ENCODE measurements at regions not wholly inside any gene's neighbourhood (a gene's known extent, or its start where the extent isn't known, plus 50 kb on each side); places are given as distances from the start of the nearest gene placed in this dataset.
"Not testable (repeated sequence)": the region's sequence is repeated elsewhere in the genome, so short reads cannot be mapped to it uniquely, and the experiment has no call there.

DNA sequence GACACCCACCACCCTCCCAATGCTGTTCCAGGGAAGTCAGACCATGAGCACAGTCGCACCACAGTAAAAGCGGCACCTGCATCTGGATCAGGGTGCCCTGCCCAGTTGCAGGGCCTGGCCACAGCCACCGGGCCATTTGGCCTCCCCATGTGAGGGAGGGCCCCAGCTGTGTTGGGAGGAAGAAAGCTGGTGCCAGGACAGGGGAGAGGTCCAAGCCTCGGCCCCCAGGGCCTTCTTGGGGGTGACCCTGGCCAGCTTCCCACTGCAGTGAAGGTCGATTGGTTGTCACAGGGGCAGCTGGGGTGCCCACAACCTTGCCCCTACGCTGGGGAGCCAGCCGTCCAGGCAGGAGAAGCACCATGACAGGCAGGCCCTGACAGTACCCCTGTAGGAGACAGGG lies 183.2 kb upstream of the RAB6C start:
- no peak for DNase-seq (ENCODE audit: low read depth)

DNA sequence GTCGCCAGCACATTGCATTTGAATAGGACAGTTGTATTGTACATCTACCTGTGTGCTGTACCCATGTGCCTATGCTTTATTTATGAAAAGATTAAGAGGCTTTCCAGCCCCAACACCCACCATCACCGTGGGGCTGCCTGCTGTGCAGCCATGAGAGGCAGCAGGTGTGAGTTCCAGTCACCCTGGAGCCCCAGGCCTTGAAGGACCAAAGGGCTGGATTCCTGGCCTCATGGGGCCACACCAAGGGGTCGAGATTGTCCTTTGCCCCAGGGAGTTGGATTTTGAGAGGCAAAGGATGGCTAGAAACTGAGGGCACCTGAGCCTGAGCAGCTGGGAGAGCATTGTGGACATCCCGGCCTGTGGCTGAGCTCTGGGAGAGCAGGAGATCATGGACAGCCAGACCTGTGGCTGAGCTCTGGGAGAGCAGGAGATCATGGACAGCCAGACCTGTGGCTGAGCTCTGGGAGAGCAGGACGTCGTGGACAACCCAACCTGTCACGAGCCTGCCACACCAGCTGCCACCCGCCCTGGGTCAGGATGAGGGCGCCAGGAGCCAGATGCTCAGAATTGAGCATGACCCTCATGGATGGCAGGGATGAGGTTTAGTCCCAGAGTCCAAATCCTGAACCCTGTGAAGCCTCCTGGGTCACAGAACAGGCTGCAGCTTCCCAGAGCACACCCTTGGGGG lies 182.5 kb upstream of the RAB6C start:
- DNase-seq (ENCODE audit: low read depth), result no peak

DNA sequence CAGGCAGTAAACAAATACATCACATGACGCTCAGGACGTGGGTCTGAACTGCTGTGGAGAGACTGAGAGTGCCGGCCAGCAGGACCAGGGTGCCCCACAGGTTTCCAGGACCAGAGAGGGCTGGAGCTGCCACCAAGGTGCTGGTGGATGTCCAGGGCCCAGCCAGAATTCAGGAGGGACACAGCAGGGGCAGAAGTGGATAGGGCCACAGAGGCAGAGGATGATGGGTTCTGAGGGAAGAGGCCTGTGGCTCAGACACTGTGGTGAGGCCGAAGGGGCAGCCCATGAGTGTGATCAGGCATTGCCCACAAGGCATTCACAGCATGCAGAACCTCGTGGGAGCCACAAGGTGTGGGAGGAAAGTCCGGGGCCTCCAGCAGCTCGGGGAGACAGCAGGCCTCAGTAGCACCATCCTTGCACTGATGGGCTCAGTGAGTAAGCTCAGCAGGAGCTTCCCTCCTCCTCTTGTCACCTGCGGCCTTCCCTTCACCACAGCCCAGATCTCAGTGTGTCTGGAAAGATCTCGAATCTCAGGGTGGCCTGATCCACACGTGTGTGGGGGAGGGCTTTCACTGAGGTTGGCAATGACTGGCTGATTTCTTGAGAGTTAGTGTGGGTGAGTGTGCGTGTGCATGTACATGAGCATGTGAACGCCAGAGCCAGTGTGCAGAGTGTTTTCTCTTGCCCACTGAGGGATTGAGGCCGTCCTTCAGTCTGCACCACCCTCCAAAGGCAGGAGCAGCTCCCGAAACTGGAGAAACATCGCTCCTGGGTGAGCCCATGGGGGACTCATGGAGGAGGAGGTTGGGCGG lies 181.8 kb upstream of the RAB6C start:
- no peak for DNase-seq (ENCODE audit: low read depth)

DNA sequence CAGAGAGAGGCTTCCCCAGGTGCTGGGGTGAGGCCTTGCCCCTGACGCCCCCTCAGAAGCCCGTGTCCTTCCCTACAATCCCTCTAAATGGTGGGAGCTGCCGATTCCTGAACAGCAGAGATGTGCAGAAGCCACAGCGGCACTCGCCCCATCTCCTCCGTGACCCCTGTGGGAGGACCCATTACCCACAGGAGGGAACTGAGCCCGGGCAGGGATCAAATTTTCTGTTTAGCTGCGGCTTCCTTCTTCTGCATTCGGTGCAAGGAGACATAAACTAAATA lies 181.2 kb upstream of the RAB6C start:
- DNase-seq (ENCODE audit: low read depth), result no peak

DNA sequence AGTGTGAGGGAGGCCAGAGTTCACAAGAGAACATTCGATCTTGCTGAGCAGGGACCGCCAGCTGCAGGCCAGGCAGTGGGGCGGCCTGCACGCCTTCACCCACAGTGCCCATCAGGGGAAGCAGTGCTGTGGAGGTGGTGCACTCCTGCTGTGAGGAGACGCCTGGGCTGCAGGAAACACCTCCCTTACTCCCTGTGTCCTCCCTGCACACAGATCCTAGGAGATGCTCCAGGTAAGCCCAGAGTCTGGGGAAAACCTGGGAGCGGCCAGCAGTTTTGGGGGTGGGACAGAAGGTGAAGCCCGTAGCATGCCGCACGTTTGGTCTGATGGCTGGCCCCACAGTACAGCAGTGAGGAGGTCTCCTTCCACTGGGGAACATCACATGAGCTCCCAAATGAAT lies 180.8 kb upstream of the RAB6C start:
- no peak for DNase-seq (ENCODE audit: low read depth)

DNA sequence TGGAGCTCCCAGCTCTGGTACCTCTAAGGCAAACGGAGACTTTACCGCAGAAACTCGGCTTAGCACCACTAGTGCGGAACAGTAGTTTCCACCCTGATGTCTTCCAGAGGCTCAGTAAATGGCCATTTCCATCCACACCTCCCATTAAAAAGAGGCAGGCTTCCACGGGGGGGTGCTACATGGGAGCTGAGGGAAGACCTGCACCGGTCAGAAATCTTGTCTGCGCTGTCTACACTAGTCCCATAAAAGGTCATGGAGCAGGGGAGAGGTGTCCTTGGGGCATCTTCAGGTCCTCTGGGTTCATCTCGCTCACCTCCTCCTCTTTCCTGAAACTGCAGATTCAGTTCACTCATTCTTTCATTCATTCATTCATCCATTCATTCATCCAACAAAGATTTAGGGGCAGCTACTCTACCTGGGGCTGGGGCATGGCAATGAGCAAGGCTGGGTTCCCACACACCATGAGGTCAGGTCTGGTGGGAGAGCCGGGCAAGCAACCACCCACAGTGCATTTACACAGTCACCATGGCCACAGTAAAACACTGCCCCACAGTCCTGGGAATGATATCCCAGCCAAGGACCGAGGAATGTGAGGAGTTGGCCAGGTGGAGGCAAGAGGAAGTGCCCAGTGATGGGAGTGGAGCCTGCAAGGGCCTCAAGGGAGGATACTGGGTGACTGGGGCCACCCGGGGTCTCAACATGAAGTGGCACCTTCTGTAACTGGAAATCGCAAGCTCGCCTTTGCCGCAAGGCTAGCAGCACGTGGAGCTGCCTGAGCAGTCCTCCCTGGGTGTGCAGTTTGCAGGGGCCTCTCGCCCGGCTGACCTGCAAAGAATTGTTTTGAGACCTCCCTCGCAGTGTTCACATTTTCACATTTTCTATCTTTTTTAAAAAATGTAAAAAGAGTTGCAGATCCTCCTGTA lies 180.2 kb upstream of the RAB6C start:
- DNase-seq (ENCODE audit: low read depth), result no peak

DNA sequence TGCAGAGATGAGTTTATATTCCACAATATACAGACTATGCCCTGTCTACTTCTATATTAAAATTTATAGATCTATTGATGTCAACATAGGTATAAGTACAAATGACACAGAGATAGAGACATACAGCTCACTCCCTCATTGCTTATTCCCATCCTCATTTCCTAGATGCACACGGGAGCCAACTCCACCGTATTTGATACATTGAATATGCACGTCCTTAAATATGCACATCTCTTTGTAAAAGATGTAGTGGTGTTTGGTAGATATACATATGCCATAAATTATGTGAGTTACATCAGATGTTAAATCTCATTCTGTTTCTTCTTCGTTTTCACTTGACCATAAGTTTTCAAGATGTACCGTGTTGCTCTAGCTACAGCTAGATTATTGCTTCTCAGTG lies 179.2 kb upstream of the RAB6C start:
- DNase-seq (ENCODE audit: low read depth), result no peak

DNA sequence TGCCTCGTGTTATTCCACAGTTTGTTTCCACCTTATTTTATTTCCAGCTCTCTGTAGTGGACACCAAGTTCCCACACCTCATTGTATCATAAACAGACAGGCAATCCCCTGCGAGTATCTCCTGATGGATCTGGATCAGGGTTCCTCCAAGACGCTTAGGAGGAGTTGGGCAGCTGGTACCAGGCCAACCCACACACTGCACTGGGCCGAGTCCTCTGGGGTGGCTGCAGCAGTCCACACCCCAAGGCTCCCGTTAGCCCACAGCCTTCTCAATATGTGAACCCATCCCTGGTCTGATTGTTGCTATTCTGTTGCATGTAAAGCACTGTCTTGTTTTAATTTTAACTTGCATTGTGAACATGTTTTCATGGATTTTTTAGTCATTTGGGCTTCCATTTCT lies 178.8 kb upstream of the RAB6C start:
- DNase-seq (ENCODE audit: low read depth), result no peak

DNA sequence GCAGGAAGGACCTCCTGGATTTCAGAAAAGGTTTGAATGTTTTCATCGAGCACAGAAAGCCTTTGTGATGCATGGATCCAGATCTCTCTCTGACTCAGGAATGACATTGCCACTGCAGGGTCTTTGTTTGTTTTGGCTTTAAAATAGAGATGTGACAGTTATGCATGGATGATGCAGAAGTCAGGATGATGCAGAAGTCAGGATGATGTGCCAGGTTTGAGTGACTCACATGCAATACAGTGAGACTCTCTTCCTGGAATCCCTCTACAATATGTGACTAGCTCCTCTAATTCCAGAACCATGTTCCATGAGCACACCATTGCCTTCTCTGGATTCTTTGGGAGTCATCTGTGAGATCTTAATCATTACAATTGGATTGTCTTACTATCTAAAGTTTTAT lies 177.9 kb upstream of the RAB6C start:
- no peak for DNase-seq (ENCODE audit: low read depth)

DNA sequence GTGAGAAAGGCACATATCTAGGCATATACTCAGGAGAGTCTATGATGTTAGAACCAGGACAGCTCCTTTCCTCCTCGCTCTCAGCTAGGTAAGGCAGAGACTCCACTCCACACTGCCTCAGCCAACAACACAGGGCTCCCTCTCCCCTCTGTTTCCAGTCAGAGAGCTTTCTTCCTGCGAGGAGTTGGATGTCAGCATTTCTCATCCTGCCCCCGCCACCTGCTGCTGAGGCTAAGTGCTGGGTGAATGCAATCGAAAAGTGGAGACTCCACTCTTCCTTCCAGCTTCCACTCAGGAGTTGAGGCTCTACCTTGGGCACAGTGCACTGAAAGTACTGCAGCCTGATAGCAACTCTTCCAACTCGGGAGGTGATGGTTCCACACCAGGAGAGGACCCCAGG lies 177.2 kb upstream of the RAB6C start:
- no peak for DNase-seq (ENCODE audit: low read depth)

DNA sequence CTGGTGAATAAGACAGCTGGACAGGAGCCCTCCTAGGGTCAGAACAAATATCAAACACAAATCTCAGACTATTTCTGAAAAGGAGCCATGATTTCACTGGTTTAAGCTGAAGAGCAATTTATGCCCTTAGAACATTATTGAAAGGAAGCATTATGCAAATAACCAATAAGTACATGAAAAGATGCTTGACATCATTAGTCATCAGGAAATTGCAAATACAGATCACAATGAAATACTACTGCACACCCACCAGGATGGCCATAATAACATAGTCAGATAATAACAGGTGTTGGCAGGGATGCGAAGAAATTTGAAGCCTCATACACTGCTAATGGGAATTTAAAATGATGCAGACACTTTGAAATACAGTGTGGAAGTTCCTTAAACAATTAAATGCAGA lies 176.4 kb upstream of the RAB6C start:
- no peak for DNase-seq (ENCODE audit: low read depth)

DNA sequence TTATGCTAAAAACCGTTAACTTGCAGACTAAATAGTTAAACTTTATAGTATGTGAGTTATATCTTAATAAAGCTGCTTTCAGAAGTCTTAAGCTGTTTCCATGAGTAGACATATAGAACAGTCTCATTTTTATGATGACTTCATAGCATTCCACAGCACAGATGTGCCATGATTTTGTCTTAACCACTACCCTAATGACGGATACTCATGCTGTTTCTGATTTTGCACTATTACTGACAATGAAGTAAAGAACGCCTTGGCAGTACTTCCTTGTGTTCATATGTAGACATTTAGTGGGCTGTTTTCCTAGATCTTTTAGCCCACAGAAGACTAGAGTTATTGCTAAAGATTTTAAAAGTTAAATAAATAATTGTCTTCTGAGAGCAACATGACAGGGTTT lies 175.6 kb upstream of the RAB6C start:
- no peak for DNase-seq (ENCODE audit: low read depth)

DNA sequence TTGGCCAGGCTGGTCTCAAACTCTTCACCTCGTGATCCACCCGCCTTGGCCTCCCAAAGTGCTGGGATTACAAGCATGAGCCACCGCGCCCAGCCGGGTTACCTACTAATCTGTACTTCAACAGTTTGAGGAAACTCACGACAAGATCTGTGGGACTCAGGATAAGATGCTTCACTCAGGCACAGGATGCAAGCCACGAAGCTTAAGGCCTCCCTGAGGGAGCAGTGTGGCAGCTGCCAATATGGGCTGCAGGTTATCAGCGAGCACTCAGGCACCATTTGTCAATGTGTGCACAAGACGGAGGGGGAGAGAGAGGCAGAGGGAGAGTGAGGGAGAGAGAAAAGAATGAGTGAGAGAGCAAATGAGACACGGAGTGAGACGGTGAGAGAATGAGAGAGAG lies 173.6 kb upstream of the RAB6C start:
- DNase-seq (ENCODE audit: low read depth), result no peak

DNA sequence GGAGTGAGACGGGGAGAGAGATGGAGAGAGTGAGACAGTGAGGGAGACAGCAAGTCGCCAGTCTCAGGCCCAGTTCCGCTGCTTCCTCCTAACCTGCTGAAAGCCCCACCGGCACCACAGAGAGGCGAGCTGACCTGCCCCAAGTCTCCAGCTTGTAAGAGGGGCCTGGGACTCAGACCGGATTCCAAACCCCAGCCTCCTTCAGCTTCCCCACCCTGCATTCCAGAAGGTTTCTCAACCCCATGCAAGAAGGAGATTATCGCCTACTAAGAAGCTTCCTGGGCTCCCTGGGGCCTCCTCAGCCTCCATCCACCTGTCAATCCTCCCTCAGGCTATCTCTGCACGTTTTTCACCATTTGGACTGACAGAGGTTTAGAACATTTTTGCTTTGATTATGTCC lies 173.1 kb upstream of the RAB6C start:
- no peak for DNase-seq (ENCODE audit: low read depth)

DNA sequence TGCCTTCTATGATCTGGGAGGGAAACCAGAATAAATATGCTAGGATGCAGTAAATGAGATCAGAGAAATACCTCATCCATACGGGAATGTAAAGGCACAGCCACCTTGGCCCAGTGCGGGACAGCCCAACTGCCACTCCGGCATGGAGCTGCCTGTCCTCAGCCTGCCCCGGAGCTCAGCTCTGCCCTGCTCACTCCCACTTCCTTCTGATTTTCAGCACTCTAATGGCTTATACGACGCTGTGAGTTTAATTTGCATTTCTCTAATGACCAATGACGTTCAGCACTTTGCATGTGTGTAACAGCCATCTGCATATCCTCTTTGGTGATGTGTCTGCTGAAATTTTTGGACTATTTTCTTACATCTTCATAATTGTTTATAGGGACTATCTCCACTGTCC lies 172.5 kb upstream of the RAB6C start:
- DNase-seq (ENCODE audit: low read depth), result no peak

DNA sequence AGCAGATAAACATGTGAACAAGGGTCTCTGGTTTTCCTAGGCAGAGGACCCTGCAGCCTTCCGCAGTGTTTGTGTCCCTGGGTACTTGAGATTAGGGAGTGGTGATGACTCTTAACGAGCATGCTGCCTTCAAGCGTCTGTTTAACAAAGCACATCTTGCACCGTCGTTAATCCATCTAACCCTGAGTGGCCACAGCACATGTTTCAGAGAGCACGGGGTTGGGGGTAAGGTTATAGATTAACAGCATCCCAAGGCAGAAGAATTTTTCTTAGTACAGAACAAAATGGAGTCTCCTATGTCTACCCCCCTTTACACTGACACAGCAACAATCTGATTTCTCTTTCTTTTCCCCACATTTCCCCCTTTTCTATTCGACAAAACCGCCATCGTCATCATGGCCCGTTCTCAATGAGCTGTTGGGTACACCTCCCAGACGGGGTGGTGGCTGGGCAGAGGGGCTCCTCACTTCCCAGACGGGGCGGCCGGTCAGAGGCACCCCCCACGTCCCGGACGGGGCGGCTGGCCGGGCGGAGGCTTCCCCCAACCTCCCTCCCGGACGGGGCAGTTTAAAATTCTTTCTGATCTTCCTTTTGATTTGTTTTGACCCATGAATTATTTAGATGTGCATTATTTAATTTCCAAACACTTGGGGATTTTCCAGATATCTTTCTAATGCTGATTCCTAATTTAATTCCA lies 171.7 kb upstream of the RAB6C start:
- not testable (repeated sequence) for DNase-seq (ENCODE audit: low read depth)

DNA sequence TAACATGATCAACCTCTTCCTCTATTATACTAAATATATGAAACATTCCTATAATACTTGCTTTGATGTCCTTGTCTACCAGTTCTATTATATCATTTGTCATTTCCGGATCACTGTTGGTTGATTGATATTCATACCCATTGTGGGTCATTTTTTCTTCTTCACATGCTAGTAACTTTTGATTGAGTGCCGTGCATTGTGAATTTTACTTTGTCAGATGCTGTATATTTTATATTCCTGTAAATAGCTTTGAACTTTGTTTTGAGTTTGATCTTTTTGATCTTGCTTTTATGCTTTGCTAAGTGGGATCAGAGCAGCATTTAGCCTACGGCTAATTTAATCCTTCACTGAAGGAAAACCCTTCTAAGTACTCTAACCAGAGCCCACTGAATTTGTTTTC lies 168.9 kb upstream of the RAB6C start:
- no peak for DNase-seq (ENCODE audit: low read depth)

DNA sequence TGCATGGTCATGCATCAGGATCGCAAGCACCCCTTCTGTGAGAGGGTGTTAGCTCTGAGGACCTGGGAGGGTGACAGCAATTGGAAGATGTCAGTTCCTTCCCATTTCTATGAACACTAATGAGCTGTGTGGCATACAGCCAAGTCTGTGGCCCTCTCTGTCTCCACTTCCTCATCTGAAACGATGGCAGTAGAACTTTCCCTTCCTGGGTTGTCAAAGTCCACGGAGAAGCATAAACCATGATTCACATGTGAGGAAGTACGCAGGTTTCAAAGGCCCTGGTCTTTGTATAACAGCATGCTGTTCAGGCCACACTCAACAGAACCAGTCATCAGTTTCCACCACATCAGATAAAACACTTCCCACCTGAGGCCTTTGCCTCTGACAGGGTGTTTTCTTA lies 167.4 kb upstream of the RAB6C start:
- no peak for DNase-seq (ENCODE audit: low read depth)

DNA sequence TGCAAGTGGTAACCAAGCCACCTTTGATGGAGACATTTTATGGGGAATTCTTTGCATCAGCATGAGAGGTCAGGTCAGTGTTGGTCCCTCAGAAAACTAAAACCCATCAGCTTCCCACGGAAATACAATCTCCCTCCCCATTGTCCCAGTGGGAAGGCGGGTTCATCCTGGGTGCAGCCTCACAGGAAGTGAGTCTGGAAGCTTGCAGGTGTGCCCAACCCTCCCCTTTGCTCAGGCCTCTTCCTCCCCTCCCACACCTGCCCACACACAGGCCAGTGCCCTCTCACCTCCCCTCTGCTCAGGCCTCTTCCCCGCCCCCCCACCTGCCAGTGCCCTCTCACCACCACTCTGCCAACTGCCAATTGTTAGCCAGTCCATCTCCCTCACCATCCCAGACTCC lies 166.8 kb upstream of the RAB6C start:
- no peak for DNase-seq (ENCODE audit: low read depth)

DNA sequence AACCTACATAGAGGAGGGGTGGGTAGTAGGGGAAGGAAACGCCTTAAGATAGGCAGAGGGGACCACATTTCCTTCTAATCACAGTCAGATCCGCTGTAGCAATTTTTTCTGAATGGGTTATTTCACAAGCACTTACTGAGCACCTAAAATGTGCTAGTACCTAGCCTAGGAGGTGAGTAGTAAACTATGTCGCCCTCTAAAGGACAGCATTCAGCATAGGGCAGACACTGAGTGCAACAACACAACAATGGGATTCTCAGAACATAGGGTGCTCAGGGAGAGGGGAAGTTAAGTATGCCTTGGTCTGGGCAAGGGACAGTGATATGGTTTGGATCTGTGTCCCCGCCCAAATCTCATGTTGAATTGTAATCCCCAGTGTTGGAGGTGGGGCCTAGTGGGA lies 166.1 kb upstream of the RAB6C start:
- no peak for DNase-seq (ENCODE audit: low read depth)

DNA sequence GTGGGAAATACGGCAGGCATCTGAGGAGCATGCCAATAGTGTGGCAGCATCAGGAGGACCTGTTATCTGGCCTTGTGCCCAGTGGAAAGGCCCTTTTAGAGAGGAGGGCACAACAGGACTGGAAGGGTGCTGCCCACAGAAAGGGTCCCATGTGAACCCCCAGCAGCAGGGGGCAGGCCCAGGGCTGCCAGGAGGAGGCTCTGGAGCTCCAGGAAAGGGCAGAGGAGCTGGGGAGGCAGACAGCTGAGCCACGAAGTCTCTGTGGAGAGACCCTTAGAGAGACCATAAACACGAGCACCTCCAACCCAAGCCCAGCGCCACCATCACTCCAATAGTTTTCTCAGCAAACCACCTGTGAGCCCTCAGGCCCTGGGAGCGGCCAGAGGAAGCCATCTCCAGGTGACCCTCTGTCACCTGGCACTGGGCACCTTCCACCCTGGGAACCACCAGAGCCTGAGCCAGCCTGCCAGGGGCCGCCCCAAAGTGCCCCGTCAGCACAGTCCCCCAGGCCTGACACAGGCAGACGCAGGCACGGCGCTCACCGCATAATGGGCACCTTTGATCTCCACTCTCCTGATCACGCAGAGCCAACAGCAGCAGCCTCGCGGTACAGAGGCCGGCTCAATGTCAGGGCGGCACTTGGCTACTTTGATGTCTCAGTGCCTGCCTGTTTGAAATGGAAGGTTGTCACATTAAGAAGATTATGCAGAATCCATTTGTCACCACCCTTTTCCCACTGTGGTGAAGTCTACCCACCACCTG lies 162.5 kb upstream of the RAB6C start:
- no peak for DNase-seq (ENCODE audit: low read depth)

DNA sequence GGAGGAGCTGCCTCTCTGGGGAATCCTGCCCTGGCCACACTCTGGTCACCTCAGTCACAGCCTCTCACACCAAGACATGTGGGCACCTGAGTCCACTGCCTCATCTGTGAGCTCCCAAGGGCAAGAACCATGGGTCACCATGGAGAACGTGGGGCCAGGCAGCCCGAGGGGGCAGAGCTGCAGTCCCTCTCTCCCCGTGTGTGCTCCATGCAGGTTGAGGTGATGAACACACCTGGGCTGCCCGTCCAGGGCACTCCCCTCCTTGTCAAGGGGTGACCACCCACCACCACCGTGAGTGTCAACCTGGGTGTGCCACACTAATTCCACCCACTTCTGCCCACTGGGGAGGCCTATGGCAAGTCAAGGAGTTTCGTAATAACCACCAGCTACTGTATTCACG lies 159.6 kb upstream of the RAB6C start:
- DNase-seq (ENCODE audit: low read depth), result no peak
